ENCODE measurements at regions not wholly inside any gene's neighbourhood (a gene's known extent, or its start where the extent isn't known, plus 50 kb on each side); places are given as distances from the start of the nearest gene placed in this dataset.

GRCh38 chr4:89371614-89372013 is 64.0 kb upstream of the GPRIN3 start:
- no peaks in the 10 kb centered on the region for H3K4me1 ChIP-seq (replicated peaks in 1 of 2; ENCODE audit: control insufficient read depth in 2 of 2, insufficient read depth in 2 of 2, low read length in 2 of 2)
- H3K27ac ChIP-seq (ENCODE audit: extremely low read depth, low read depth, low read length): no peak overlapping the region
- H3K9me1 ChIP-seq (ENCODE audit: control insufficient read depth, insufficient read depth, low read length): no peaks in the 10 kb centered on the region
- POLR2A ChIA-PET: no interaction called here
- no peak overlapping the region for H3K9ac ChIP-seq (ENCODE audit: insufficient read depth in 1 of 2, low read depth in 2 of 2, low read length in 2 of 2)
- CTCF ChIA-PET (ENCODE audit: low intra/inter-chr PET ratio): no interaction called here
- no peaks in the 10 kb centered on the region for H3K79me2 ChIP-seq (ENCODE audit: control insufficient read depth, insufficient read depth, low read length)
- WGBS (ENCODE audit: insufficient coverage, low coverage, missing lambda C conversion rate): 0% methylated on average over 3 of the region's 3 CpGs
- no TSS peak for BruUV-seq (replicated peaks)
- no peak overlapping the region for H3K4me2 ChIP-seq (ENCODE audit: insufficient read depth, low read length)
- no peak overlapping the region for H3K4me3 ChIP-seq
- no peak for FAIRE-seq
- TF ChIP-seq, protein P1, sequence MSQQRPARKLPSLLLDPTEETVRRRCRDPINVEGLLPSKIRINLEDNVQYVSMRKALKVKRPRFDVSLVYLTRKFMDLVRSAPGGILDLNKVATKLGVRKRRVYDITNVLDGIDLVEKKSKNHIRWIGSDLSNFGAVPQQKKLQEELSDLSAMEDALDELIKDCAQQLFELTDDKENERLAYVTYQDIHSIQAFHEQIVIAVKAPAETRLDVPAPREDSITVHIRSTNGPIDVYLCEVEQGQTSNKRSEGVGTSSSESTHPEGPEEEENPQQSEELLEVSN (IDR thresholded peaks at IDR 0.05; ENCODE audit: borderline replicate concordance in 1 of 2, extremely low read depth in 1 of 2, insufficient read depth in 1 of 2, insufficient read length in 1 of 2, low read depth in 1 of 2, low read length in 1 of 2, poor library complexity in 1 of 2, severe bottlenecking in 1 of 2): no peak
- TF ChIP-seq POLR2AphosphoS2 (IDR thresholded peaks at IDR 0.05; ENCODE audit: low read length) (no peak), CBX2 (IDR thresholded peaks at IDR 0.05; ENCODE audit: insufficient read depth, low read length, poor library complexity, severe bottlenecking) (no peak), ZNF384 (IDR thresholded peaks at IDR 0.05; ENCODE audit: low read depth, low read length) (no peak), USF2 (CRISPR knock-in tag; IDR thresholded peaks at IDR 0.05) (no peak), CUX1 (CRISPR knock-in tag; IDR thresholded peaks at IDR 0.05) (no peak), HMG20A (CRISPR knock-in tag; conservative IDR thresholded peaks at IDR 0.05) (no peak), ZNF764 (CRISPR knock-in tag; IDR thresholded peaks at IDR 0.05; ENCODE audit: low read depth) (no peak)
- H3K9me3 ChIP-seq (replicated peaks; ENCODE audit: control insufficient read depth, insufficient read depth, low read depth, low read length): no peaks in the 10 kb centered on the region
- no peaks in the 10 kb centered on the region for H3K27me3 ChIP-seq (ENCODE audit: control insufficient read depth in 2 of 2, insufficient read depth in 2 of 2, low read length in 2 of 2)
- H4K20me1 ChIP-seq (replicated peaks; ENCODE audit: control insufficient read depth, insufficient read depth, low read length): no peaks in the 10 kb centered on the region
- in situ Hi-C loops (cut with MboI) (no loop called here), intact Hi-C loops (cut with micrococcal nuclease) (no loop called here)
- ATAC-seq: no peak
- DNase-seq (ENCODE audit: extremely low read depth in 1 of 4, low spot score in 3 of 4): no peak
- no peak overlapping the region for H2AFZ ChIP-seq (ENCODE audit: low read depth, low read length)
- H3K36me3 ChIP-seq (ENCODE audit: control insufficient read depth, insufficient read depth, low read length): no peaks in the 10 kb centered on the region
